Peyer's patch (tissue), 4 donors: ENCODE measurements at regions not wholly inside any gene's neighbourhood (a gene's known extent, or its start where the extent isn't known, plus 50 kb on each side); places are given as distances from the start of the nearest gene placed in this dataset.

Source experiments
- POLR2A ChIP-seq, 2 donors: fragments of 450-650 bp; IDR thresholded peaks; one replicate each; pipeline ENCODE4 v1.5.1; 2017; ENCODE audit warnings: antibody characterized with exemption in 2 of 2, mild to moderate bottlenecking in 2 of 2, moderate library complexity in 2 of 2
- TF ChIP-seq, protein P1 (sequence below), 6 experiments: fragments of 450-650 bp in 4 of 6; fragments of 200-600 bp in 2 of 6; sonication (generic) in 1 of 6; IDR thresholded peaks; one replicate each; pipeline ENCODE4 v1.5.1; 2017 to 2019; ENCODE audit warnings: antibody characterized with exemption in 6 of 6, mild to moderate bottlenecking in 3 of 6, moderate library complexity in 1 of 6

DNA sequence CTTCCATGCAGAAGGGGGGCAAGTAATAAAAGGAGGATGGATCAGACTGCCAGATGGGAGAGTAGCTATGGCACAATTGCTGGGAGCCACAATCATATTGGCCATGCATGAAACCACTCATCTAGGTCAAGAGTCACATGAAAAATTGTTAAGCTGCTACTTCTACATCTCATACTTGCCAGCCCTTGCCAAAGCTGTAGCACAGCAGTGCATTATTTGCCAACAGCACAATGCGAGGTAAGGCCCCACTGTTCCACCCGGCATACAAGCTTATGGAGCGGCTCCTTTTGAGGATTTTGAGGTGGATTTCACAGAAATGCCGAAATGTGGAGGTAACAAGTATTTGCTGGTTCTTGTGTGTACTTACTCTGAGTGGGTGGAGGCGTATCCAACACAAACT, 109.9 kb upstream of the EPB41L4A start:
- TF ChIP-seq, protein P1, sequence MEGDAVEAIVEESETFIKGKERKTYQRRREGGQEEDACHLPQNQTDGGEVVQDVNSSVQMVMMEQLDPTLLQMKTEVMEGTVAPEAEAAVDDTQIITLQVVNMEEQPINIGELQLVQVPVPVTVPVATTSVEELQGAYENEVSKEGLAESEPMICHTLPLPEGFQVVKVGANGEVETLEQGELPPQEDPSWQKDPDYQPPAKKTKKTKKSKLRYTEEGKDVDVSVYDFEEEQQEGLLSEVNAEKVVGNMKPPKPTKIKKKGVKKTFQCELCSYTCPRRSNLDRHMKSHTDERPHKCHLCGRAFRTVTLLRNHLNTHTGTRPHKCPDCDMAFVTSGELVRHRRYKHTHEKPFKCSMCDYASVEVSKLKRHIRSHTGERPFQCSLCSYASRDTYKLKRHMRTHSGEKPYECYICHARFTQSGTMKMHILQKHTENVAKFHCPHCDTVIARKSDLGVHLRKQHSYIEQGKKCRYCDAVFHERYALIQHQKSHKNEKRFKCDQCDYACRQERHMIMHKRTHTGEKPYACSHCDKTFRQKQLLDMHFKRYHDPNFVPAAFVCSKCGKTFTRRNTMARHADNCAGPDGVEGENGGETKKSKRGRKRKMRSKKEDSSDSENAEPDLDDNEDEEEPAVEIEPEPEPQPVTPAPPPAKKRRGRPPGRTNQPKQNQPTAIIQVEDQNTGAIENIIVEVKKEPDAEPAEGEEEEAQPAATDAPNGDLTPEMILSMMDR (IDR thresholded peaks at IDR 0.05): no peak
- TF ChIP-seq POLR2A (IDR thresholded peaks at IDR 0.05): no peak
